A673 (cell line): ENCODE measurements at regions not wholly inside any gene's neighbourhood (a gene's known extent, or its start where the extent isn't known, plus 50 kb on each side); places are given as distances from the start of the nearest gene placed in this dataset.

Experiments
- CTCF ChIP-seq: fragments of 300-800, 200-600 bp; sonication (generic); conservative IDR thresholded peaks from 2 replicates; pipeline ENCODE4 v1.5.1; 2017; ENCODE audit warnings: low read depth, mild to moderate bottlenecking, antibody characterized with exemption, low read length, moderate library complexity, mixed read lengths
- EZH2 ChIP-seq: fragments of 200-600 bp; sonication (generic); IDR thresholded peaks from 2 replicates; pipeline ENCODE4 v1.6.1; 2017; ENCODE audit warnings: borderline replicate concordance, low read depth, mild to moderate bottlenecking, mixed read lengths, antibody characterized with exemption, low read length; ENCODE audit not compliant: poor library complexity, severe bottlenecking

DNA sequence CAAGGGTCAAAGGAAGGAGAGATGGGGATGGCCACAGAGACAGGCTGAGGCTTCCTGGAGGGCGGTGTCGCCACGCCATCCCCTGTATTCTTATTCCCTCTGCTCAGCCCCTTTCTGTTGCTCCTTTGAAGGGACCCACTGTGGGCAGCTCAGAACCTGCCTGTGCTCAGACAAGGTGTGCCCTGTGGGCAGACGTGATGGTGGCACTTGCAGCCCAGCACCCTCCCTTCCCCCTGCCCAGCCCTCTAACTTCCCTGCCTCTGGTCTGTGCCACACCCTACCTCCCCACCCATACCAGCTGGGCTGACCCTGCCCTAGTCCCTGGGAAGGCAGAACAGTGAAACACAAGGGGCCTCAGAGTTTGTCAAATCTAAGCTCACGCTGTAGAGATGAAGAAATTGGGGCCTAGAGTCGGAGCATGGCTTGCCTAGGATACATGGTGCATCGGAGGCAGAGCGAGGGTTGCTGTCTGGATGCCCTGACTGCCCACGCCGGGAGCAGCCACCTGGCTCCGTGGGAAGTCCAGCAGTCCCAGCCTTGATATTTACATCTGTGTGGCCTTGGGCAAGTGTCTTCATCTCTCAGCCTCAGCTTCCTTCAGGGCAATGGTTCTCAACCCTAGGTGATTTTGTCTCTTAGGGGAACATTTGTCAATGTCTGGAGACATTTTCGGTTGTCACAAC lies 68.6 kb upstream of the RUNX3 start:
- TF ChIP-seq CTCF (no peak), EZH2 (no peak)
